ENCODE measurements at regions not wholly inside any gene's neighbourhood (a gene's known extent, or its start where the extent isn't known, plus 50 kb on each side); places are given as distances from the start of the nearest gene placed in this dataset.

DNA sequence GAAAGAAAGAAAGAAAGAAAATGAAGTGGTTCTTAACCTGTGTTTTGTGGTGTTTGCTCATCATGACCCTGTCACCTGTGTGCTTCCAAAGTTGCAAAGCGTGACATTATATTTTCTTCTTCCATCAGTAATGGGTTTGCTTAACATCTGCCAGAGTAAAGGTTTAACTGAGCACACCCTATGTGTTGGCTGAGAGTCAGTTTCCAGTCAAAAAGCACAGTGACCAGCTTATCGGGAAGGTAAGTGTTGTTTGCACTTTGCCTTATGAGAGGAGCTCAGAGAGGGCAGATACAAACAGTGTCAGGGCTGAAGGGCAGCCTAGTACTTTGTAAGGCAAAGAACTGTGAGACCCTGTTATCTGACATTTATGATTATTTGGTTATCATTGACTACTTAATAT lies 406.2 kb upstream of the CWC22 start:
- TF ChIP-seq, protein P1, sequence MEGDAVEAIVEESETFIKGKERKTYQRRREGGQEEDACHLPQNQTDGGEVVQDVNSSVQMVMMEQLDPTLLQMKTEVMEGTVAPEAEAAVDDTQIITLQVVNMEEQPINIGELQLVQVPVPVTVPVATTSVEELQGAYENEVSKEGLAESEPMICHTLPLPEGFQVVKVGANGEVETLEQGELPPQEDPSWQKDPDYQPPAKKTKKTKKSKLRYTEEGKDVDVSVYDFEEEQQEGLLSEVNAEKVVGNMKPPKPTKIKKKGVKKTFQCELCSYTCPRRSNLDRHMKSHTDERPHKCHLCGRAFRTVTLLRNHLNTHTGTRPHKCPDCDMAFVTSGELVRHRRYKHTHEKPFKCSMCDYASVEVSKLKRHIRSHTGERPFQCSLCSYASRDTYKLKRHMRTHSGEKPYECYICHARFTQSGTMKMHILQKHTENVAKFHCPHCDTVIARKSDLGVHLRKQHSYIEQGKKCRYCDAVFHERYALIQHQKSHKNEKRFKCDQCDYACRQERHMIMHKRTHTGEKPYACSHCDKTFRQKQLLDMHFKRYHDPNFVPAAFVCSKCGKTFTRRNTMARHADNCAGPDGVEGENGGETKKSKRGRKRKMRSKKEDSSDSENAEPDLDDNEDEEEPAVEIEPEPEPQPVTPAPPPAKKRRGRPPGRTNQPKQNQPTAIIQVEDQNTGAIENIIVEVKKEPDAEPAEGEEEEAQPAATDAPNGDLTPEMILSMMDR (IDR thresholded peaks at IDR 0.05): no peak
- TF ChIP-seq POLR2A (IDR thresholded peaks at IDR 0.05): no peak
